COLO829 (cell line): ENCODE measurements at regions not wholly inside any gene's neighbourhood (a gene's known extent, or its start where the extent isn't known, plus 50 kb on each side); places are given as distances from the start of the nearest gene placed in this dataset.

Experiments used
- DNase-seq: peaks from one replicate; pipeline ENCODE4 v3.0.0; 2012; ENCODE audit warnings: low spot score

GRCh38 chrX:100512471-100512870, 72.3 kb upstream of the TNMD start:
- DNase-seq, result peak; percentile 33

GRCh38 chrX:100494646-100495370, 84.7 kb upstream of the PCDH19 start:
- DNase-seq, result no peak

- DNase-seq, result no peak
Observed at GRCh38 chrX:100491174-100491573, 81.1 kb upstream of the PCDH19 start.

GRCh38 chrX:100487795-100488194, 77.7 kb upstream of the PCDH19 start:
- no peak for DNase-seq

GRCh38 chrX:100484971-100485370, 74.9 kb upstream of the PCDH19 start:
- no peak for DNase-seq

- no peak for DNase-seq
Observed at GRCh38 chrX:100479329-100479728, 69.3 kb upstream of the PCDH19 start.

- no peak for DNase-seq
Observed at GRCh38 chrX:100478714-100479306, 68.7 kb upstream of the PCDH19 start.

GRCh38 chrX:100477958-100478357, 67.9 kb upstream of the PCDH19 start:
- DNase-seq, result no peak

GRCh38 chrX:100477467-100477866, 67.4 kb upstream of the PCDH19 start:
- no peak for DNase-seq
